Activated CD4-positive, alpha-beta memory T cell treated with anti-CD3 and anti-CD28 coated beads, Interleukin-2, amount 10 ng/mL, durations not matched to agents 7 days and 5 days (primary cell): ENCODE measurements at regions not wholly inside any gene's neighbourhood (a gene's known extent, or its start where the extent isn't known, plus 50 kb on each side); places are given as distances from the start of the nearest gene placed in this dataset.

Experiments
- CTCF ChIA-PET: fragments of 350-600 bp; sonication (Branson Sonifier 250); formaldehyde crosslinking; loops from one replicate; lab custom pipeline; 2021; ENCODE audit warnings: antibody characterized with exemption, inconsistent platforms; lab: Charles Lee
- POLR2A ChIA-PET: fragments of 350-600 bp; sonication (Branson Sonifier 250); formaldehyde crosslinking; loops from one replicate; lab custom pipeline; 2021; ENCODE audit warnings: antibody characterized with exemption; lab: Charles Lee
- DNase-seq: peaks from one replicate; pipeline ENCODE4 v3.0.0-alpha.2; 2020
- H3K27ac Mint-ChIP-seq: one replicate; pipeline ENCODE4 v1.8.0; 2021; ENCODE audit warnings: mild to moderate bottlenecking, mixed read lengths
- H3K27me3 Mint-ChIP-seq: one replicate; pipeline ENCODE4 v1.8.0; 2021; ENCODE audit warnings: mixed read lengths
- H3K36me3 Mint-ChIP-seq: one replicate; pipeline ENCODE4 v1.8.0; 2021; ENCODE audit warnings: low read depth, mixed read lengths
- H3K4me1 Mint-ChIP-seq: one replicate; pipeline ENCODE4 v1.8.0; 2021; ENCODE audit warnings: mixed read lengths
- H3K4me3 Mint-ChIP-seq: one replicate; pipeline ENCODE4 v1.8.0; 2021; ENCODE audit warnings: mild to moderate bottlenecking, mixed read lengths
- H3K9me3 Mint-ChIP-seq: one replicate; pipeline ENCODE4 v1.8.0; 2021; ENCODE audit warnings: mixed read lengths

GRCh38 chr2:19709553-19709952, 192.2 kb downstream of the TTC32 start:
- H3K36me3 Mint-ChIP-seq: no peaks in the 10 kb centered on the region
- H3K27ac Mint-ChIP-seq: no peak overlapping the region
- no peaks in the 10 kb centered on the region for H3K9me3 Mint-ChIP-seq
- no peak overlapping the region for H3K4me3 Mint-ChIP-seq
- H3K4me1 Mint-ChIP-seq: no peaks in the 10 kb centered on the region
- DNase-seq: no peak
- CTCF ChIA-PET: no interaction called here
- POLR2A ChIA-PET: no interaction called here
- no peaks in the 10 kb centered on the region for H3K27me3 Mint-ChIP-seq

- DNase-seq: no peak
- Mint-ChIP-seq H3K4me1 (no peaks in the 10 kb centered on the region), H3K9me3 (no peaks in the 10 kb centered on the region), H3K4me3 (no peak overlapping the region), H3K27ac (no peak overlapping the region), H3K36me3 (no peaks in the 10 kb centered on the region), H3K27me3 (no peaks in the 10 kb centered on the region)
- ChIA-PET CTCF (no interaction called here), POLR2A (no interaction called here)
These were observed 193.0 kb downstream of the TTC32 start for GRCh38 chr2:19708776-19709175.

DNA sequence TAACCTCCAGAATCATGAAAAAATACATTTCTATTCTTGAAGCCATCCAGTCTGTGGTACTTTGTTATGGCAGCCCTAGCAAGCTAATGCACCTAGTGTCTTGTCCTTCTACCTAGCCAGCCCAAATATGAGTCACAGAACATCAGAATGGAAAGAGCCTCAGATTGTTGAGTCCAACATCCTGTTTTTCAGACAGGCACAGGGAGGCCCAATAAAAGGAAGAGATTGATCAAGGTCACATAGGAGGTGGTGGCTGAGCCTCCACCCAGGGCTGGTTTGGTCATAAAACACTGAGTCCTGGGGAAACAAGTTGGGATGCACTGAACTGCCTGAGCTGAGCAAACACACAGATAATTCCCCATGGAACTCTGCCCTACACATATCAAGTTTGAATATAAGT, 195.5 kb downstream of the TTC32 start:
- Mint-ChIP-seq H3K27me3 (no peaks in the 10 kb centered on the region), H3K4me3 (no peak overlapping the region), H3K9me3 (no peaks in the 10 kb centered on the region), H3K27ac (no peak overlapping the region), H3K4me1 (no peaks in the 10 kb centered on the region), H3K36me3 (no peaks in the 10 kb centered on the region)
- DNase-seq: no peak
- CTCF ChIA-PET: no interaction called here
- POLR2A ChIA-PET: no interaction called here

- DNase-seq: no peak
- Mint-ChIP-seq H3K27ac (no peak overlapping the region), H3K27me3 (no peaks in the 10 kb centered on the region), H3K4me3 (no peak overlapping the region), H3K9me3 (no peaks in the 10 kb centered on the region), H3K4me1 (no peaks in the 10 kb centered on the region), H3K36me3 (no peaks in the 10 kb centered on the region)
- CTCF ChIA-PET: no interaction called here
- POLR2A ChIA-PET: no interaction called here
These were observed 199.5 kb downstream of the TTC32 start for GRCh38 chr2:19702267-19702666.

GRCh38 chr2:19700861-19701585, 200.8 kb downstream of the TTC32 start:
- ChIA-PET CTCF (no interaction called here), POLR2A (no interaction called here)
- no peaks in the 10 kb centered on the region for H3K4me1 Mint-ChIP-seq
- no peaks in the 10 kb centered on the region for H3K9me3 Mint-ChIP-seq
- H3K27me3 Mint-ChIP-seq: no peaks in the 10 kb centered on the region
- H3K4me3 Mint-ChIP-seq: no peak overlapping the region
- DNase-seq: no peak
- H3K36me3 Mint-ChIP-seq: no peaks in the 10 kb centered on the region
- no peak overlapping the region for H3K27ac Mint-ChIP-seq

DNA sequence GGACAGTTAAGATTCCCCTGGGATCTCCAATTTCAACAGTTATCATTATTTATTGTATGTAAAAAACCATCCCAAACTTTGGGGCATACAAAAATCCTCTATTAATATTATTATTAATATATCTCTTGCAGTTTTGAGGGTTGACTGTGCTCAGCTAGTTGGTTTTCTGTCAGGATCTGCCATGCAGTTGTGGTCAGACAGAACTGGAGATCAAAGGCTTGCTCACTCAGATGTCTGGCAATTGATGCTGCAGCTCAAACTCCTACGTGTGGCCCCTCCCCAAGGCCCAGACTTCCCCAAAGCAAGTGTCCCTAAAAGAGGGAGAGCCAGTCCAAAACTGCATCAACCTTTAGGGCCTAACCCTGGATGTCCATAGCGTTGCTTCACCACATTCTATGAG, 204.7 kb downstream of the TTC32 start:
- no peak overlapping the region for H3K27ac Mint-ChIP-seq
- H3K4me1 Mint-ChIP-seq: no peaks in the 10 kb centered on the region
- H3K4me3 Mint-ChIP-seq: no peak overlapping the region
- ChIA-PET CTCF (no interaction called here), POLR2A (no interaction called here)
- H3K27me3 Mint-ChIP-seq: no peaks in the 10 kb centered on the region
- no peaks in the 10 kb centered on the region for H3K36me3 Mint-ChIP-seq
- no peak for DNase-seq
- H3K9me3 Mint-ChIP-seq: no peaks in the 10 kb centered on the region

GRCh38 chr2:19695706-19696105, 206.1 kb downstream of the TTC32 start:
- Mint-ChIP-seq H3K4me1 (no peaks in the 10 kb centered on the region), H3K9me3 (no peaks in the 10 kb centered on the region), H3K27ac (no peak overlapping the region), H3K36me3 (no peaks in the 10 kb centered on the region), H3K4me3 (no peak overlapping the region), H3K27me3 (no peaks in the 10 kb centered on the region)
- ChIA-PET CTCF (no interaction called here), POLR2A (no interaction called here)
- no peak for DNase-seq

DNA sequence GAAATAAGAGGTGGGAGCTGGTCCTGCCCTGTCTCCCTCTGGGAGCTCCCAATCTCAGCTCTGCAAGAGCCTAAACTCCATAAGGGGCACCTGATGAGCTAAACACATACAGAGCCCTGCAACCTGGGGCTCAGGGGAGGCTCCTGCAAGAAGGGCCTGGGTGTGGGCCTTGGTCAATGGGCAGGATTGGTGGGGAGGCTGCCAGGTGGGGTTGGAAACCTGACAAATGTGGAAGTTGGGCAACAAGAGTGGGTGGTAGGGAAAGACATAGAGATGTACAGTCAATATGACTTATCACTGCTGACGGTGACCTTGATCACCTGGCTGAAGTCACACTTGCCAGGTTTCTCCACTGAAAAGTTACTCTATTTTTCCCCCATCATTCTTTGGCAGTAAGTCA, 209.9 kb downstream of the TTC32 start:
- no peaks in the 10 kb centered on the region for H3K36me3 Mint-ChIP-seq
- no peaks in the 10 kb centered on the region for H3K27me3 Mint-ChIP-seq
- ChIA-PET CTCF (no interaction called here), POLR2A (no interaction called here)
- no peak for DNase-seq
- no peak overlapping the region for H3K4me3 Mint-ChIP-seq
- no peaks in the 10 kb centered on the region for H3K9me3 Mint-ChIP-seq
- no peaks in the 10 kb centered on the region for H3K4me1 Mint-ChIP-seq
- H3K27ac Mint-ChIP-seq: no peak overlapping the region

GRCh38 chr2:19690429-19690828, 211.4 kb downstream of the TTC32 start:
- Mint-ChIP-seq H3K36me3 (no peaks in the 10 kb centered on the region), H3K27ac (no peak overlapping the region), H3K9me3 (no peaks in the 10 kb centered on the region), H3K4me3 (no peak overlapping the region), H3K27me3 (no peaks in the 10 kb centered on the region), H3K4me1 (no peaks in the 10 kb centered on the region)
- DNase-seq: no peak
- POLR2A ChIA-PET: no interaction called here
- CTCF ChIA-PET: no interaction called here

DNA sequence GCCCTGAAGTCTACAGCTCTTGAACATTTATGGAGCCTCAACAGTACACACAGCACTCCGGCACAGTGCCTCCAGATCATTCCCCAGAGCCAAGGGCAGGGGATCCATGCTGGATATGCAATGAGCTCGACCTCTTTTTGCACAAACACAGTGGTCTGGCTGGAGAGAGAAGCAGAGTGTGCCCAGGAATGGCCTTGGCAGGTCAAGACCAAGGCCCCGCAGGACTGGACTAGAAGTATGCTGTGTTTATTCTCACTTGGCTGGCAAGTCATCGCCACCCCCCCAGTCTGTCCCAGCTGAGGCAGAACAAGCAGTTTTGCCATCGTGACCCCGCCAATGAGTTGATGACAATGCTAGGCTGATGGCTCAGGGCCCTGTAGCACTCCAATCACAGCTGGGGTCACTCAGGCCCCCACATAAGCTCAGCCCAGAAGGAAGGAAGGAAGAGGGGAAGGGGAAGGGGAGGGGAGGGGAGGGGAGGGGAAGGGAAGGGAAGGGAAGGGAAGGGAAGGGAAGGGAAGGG, 212.1 kb downstream of the TTC32 start:
- H3K27me3 Mint-ChIP-seq: peaks cover under 1% of the 10 kb centered on the region
- no peak overlapping the region for H3K4me3 Mint-ChIP-seq
- no peaks in the 10 kb centered on the region for H3K4me1 Mint-ChIP-seq
- DNase-seq: no peak
- CTCF ChIA-PET: no interaction called here
- no peaks in the 10 kb centered on the region for H3K36me3 Mint-ChIP-seq
- H3K27ac Mint-ChIP-seq: no peak overlapping the region
- no peaks in the 10 kb centered on the region for H3K9me3 Mint-ChIP-seq
- POLR2A ChIA-PET: no interaction called here

DNA sequence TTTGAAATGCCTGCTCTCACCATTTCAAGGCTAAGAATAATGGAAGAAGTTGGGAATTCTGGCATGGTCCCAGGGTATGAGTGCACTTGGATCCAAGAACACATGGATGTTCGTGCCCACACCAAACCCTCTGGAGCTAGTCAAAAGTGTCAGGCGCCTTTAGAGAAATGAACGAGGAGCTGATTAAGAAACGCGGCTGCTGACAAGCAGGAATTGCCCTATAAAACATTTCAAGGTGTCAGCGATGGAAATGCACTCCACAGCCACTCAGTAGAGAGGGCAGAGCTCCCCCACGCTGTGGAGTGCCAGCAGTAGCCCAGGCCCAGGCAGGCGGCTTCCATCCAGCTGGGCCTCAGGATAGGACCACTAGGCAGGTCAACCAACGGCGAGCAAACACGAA, 213.7 kb downstream of the TTC32 start:
- no peaks in the 10 kb centered on the region for H3K4me1 Mint-ChIP-seq
- no peak overlapping the region for H3K4me3 Mint-ChIP-seq
- ChIA-PET CTCF (no interaction called here), POLR2A (no interaction called here)
- no peak for DNase-seq
- no peak overlapping the region for H3K27ac Mint-ChIP-seq
- no peaks in the 10 kb centered on the region for H3K9me3 Mint-ChIP-seq
- no peaks in the 10 kb centered on the region for H3K36me3 Mint-ChIP-seq
- peaks cover 1% of the 10 kb centered on the region for H3K27me3 Mint-ChIP-seq

DNA sequence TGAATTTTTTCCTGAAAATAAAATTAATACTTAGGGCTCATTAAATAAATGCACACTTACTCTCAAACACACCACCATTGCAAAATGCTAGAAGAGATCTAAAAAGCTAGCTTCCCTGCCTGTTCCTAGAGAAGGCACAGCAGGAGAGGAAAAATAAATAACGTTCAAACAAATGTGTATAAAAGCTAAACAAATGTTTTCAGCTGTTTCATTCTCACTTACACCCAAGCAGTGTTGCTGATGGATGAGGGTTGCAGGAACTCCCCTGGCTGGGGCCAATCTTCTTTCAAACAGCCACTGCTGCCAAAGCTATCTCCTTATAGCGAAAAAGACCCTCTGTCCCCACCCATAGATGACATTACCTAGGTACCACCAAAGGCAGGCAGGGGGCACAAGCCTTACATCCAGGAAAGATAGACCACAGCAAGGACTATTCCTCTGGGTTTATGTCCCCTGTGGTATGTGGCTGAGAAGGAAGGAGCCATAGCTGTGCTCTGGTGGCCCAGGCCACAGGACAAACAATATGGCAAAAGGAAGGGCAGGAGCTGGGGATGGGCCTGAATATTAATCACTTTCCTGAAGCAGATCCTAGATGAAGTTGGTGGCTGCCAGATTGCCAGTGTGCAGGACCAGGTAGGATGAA, 214.6 kb downstream of the TTC32 start:
- Mint-ChIP-seq H3K36me3 (no peaks in the 10 kb centered on the region), H3K27ac (no peak overlapping the region), H3K4me3 (no peak overlapping the region), H3K27me3 (peaks cover 1% of the 10 kb centered on the region), H3K4me1 (no peaks in the 10 kb centered on the region), H3K9me3 (no peaks in the 10 kb centered on the region)
- DNase-seq: no peak
- CTCF ChIA-PET: no interaction called here
- POLR2A ChIA-PET: no interaction called here

DNA sequence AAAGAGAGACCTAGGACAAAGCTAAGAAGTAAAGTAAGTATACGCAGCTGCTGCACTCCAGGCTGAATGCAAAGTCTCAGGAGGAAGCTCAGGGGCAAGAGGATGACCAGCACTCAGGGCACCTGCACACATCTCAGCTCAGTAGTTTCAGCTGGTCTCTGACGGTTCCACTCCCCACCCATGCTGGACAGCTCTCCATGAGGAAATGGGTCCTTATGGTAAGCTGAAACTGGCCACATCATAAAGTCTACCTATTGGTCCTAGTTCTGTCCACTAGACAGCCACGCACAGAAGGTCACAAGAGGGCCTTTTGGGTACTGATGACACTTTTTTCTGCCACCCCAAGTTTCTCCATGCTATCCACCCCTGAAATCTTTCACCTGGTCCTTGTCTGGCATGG, 215.3 kb downstream of the TTC32 start:
- Mint-ChIP-seq H3K27me3 (peaks cover 1% of the 10 kb centered on the region), H3K9me3 (no peaks in the 10 kb centered on the region), H3K36me3 (no peaks in the 10 kb centered on the region), H3K4me1 (no peaks in the 10 kb centered on the region), H3K27ac (no peak overlapping the region), H3K4me3 (no peak overlapping the region)
- ChIA-PET CTCF (interaction anchor here (0.6 kb wide), 1 partner anchor 143 kb away, joined by 4 read pairs; no protein-coding TSS in a partner anchor), POLR2A (no interaction called here)
- DNase-seq: no peak

- no peak overlapping the region for H3K27ac Mint-ChIP-seq
- no peaks in the 10 kb centered on the region for H3K4me1 Mint-ChIP-seq
- CTCF ChIA-PET: no interaction called here
- no peaks in the 10 kb centered on the region for H3K36me3 Mint-ChIP-seq
- POLR2A ChIA-PET: no interaction called here
- H3K9me3 Mint-ChIP-seq: no peaks in the 10 kb centered on the region
- peaks cover 1% of the 10 kb centered on the region for H3K27me3 Mint-ChIP-seq
- no peak for DNase-seq
- H3K4me3 Mint-ChIP-seq: no peak overlapping the region
These were observed 216.1 kb downstream of the TTC32 start for GRCh38 chr2:19685731-19686130.
